WTC11 (cell line): ENCODE measurements at regions not wholly inside any gene's neighbourhood (a gene's known extent, or its start where the extent isn't known, plus 50 kb on each side); places are given as distances from the start of the nearest gene placed in this dataset.

Source experiments
- AR ChIP-seq: fragments of 250-450 bp; sonication (Bioruptor Pico); IDR thresholded peaks from 2 replicates; pipeline ENCODE4 v1.9.0; 2021; ENCODE audit warnings: mild to moderate bottlenecking
- CREB1 ChIP-seq: sonication (generic); formaldehyde crosslinking; IDR thresholded peaks from 2 replicates; pipeline ENCODE4 v1.8.0; 2023; ENCODE audit warnings: mild to moderate bottlenecking, missing genetic modification reagents
- CTCF ChIP-seq: fragments of 200-600 bp; IDR thresholded peaks from 2 replicates; pipeline ENCODE4 v1.8.0; 2022; ENCODE audit warnings: antibody characterized with exemption
- FOXP1 ChIP-seq: sonication (generic); formaldehyde crosslinking; IDR thresholded peaks from 2 replicates; pipeline ENCODE4 v1.8.0; 2022; ENCODE audit warnings: missing genetic modification reagents, mild to moderate bottlenecking, moderate library complexity, borderline replicate concordance
- HMGXB4 ChIP-seq: sonication (generic); formaldehyde crosslinking; IDR thresholded peaks from 2 replicates; pipeline ENCODE4 v1.8.1; 2023; ENCODE audit warnings: mild to moderate bottlenecking, moderate library complexity, missing genetic modification reagents
- IRF2 ChIP-seq: sonication (generic); formaldehyde crosslinking; IDR thresholded peaks from 2 replicates; pipeline ENCODE4 v1.8.0; 2022; ENCODE audit warnings: low read depth, missing genetic modification reagents, borderline replicate concordance
- MXD4 ChIP-seq: fragments of 250-450 bp; sonication (Bioruptor Pico); IDR thresholded peaks from 2 replicates; pipeline ENCODE4 v1.8.0; 2021; ENCODE audit warnings: mild to moderate bottlenecking, moderate library complexity, borderline replicate concordance
- NFYB ChIP-seq: sonication (generic); formaldehyde crosslinking; conservative IDR thresholded peaks from 2 replicates; pipeline ENCODE4 v1.8.0; 2022; ENCODE audit warnings: low read depth, missing genetic modification reagents
- NR2C2 ChIP-seq: sonication (generic); formaldehyde crosslinking; IDR thresholded peaks from 2 replicates; pipeline ENCODE4 v1.8.0; 2022; ENCODE audit warnings: mild to moderate bottlenecking, missing genetic modification reagents
- TCF7 ChIP-seq: sonication (generic); formaldehyde crosslinking; IDR thresholded peaks from 2 replicates; pipeline ENCODE4 v1.8.0; 2022; ENCODE audit warnings: mild to moderate bottlenecking, low read depth, missing genetic modification reagents, moderate library complexity
- USF2 ChIP-seq: sonication (generic); formaldehyde crosslinking; IDR thresholded peaks from 2 replicates; pipeline ENCODE4 v1.8.1; 2023; ENCODE audit warnings: mild to moderate bottlenecking, missing genetic modification reagents, moderate library complexity
- ZNF423 ChIP-seq: fragments of 250-450 bp; sonication (Bioruptor Pico); IDR thresholded peaks from 2 replicates; pipeline ENCODE4 v2.1.2; 2022; ENCODE audit warnings: mild to moderate bottlenecking, moderate library complexity

- TF ChIP-seq NFYB: no peak
- TF ChIP-seq CTCF: no peak
- no peak for TF ChIP-seq NR2C2 (CRISPR knock-in tag)
- no peak for TF ChIP-seq FOXP1
- no peak for TF ChIP-seq TCF7
- no peak for TF ChIP-seq IRF2
- TF ChIP-seq HMGXB4 (CRISPR knock-in tag): no peak
- TF ChIP-seq USF2: no peak
- TF ChIP-seq MXD4 (CRISPR knock-in tag): no peak
- no peak for TF ChIP-seq CREB1 (CRISPR knock-in tag)
- TF ChIP-seq ZNF423 (CRISPR knock-in tag): no peak
- no peak for TF ChIP-seq AR (CRISPR knock-in tag)
Observed at GRCh38 chr21:34263629-34264028, 100.2 kb upstream of the KCNE2 start.
